ENCODE measurements at regions not wholly inside any gene's neighbourhood (a gene's known extent, or its start where the extent isn't known, plus 50 kb on each side); places are given as distances from the start of the nearest gene placed in this dataset.
"Not testable (repeated sequence)": the region's sequence is repeated elsewhere in the genome, so short reads cannot be mapped to it uniquely, and the experiment has no call there.

- TF ChIP-seq ELK4 (IDR thresholded peaks at IDR 0.05; ENCODE audit: borderline replicate concordance, low read depth, low read length) (no peak), REPIN1 (tag by site-specific recombination; IDR thresholded peaks at IDR 0.05; ENCODE audit: low read depth) (no peak), ZNF704 (tag by site-specific recombination; IDR thresholded peaks at IDR 0.05) (no peak)
Measured at GRCh38 chr7:20075992-20076820, 141.0 kb downstream of the MACC1 start (continued).

GRCh38 chr7:20075440-20075839 is 141.7 kb downstream of the MACC1 start:
- no peaks in the 10 kb centered on the region for H3K36me3 ChIP-seq (ENCODE audit: control insufficient read depth in 2 of 2, insufficient read depth in 1 of 2, low read length in 2 of 2)
- POLR2A ChIA-PET: no interaction called here
- no peak for TF ChIP-seq ZNF155 (tag by site-specific recombination; IDR thresholded peaks at IDR 0.05)
- TF ChIP-seq ZNF704 (tag by site-specific recombination; IDR thresholded peaks at IDR 0.05): no peak
- no peak for TF ChIP-seq ZNF747 (tag by site-specific recombination; IDR thresholded peaks at IDR 0.05)
- no peak for TF ChIP-seq ZNF133 (tag by site-specific recombination; IDR thresholded peaks at IDR 0.05)
- TF ChIP-seq SCRT1 (tag by site-specific recombination; IDR thresholded peaks at IDR 0.05; ENCODE audit: borderline replicate concordance): no peak
- TF ChIP-seq ZNF391 (tag by site-specific recombination; IDR thresholded peaks at IDR 0.05; ENCODE audit: borderline replicate concordance, low read depth): no peak
- no peak for TF ChIP-seq ZNF398 (tag by site-specific recombination; IDR thresholded peaks at IDR 0.05)
- no peak for TF ChIP-seq ZNF629 (tag by site-specific recombination; IDR thresholded peaks at IDR 0.05)
- TF ChIP-seq ZNF366 (tag by site-specific recombination; conservative IDR thresholded peaks at IDR 0.05): no peak
- TF ChIP-seq ZNF670 (tag by site-specific recombination; IDR thresholded peaks at IDR 0.05; ENCODE audit: low read depth): no peak
- no peak for TF ChIP-seq FEZF1 (tag by site-specific recombination; IDR thresholded peaks at IDR 0.05)
- no peaks in the 10 kb centered on the region for H3K4me1 ChIP-seq (ENCODE audit: control insufficient read depth, insufficient read depth, low read length)
- no peaks in the 10 kb centered on the region for H3K9me3 ChIP-seq (ENCODE audit: control insufficient read depth, insufficient read depth, low read depth, low read length)
- CTCF ChIA-PET: no interaction called here
- H3K4me3 ChIP-seq (ENCODE audit: low read depth, low read length): no peak overlapping the region
- no peak overlapping the region for H3K27ac ChIP-seq (ENCODE audit: extremely low read depth, low read depth, low read length)

- POLR2A ChIA-PET, CTCF ChIA-PET: not testable (repeated sequence)
Measured at GRCh38 chr7:20068004-20068403, 149.2 kb downstream of the MACC1 start.

More at GRCh38 chr7:20068004-20068403, 149.2 kb downstream of the MACC1 start:
- H3K27ac ChIP-seq (ENCODE audit: extremely low read depth, low read depth, low read length); H3K4me3 ChIP-seq (ENCODE audit: low read depth, low read length); H3K9me3 ChIP-seq (ENCODE audit: control insufficient read depth, insufficient read depth, low read depth, low read length); H3K4me1 ChIP-seq (ENCODE audit: control insufficient read depth, insufficient read depth, low read length); H3K36me3 ChIP-seq (ENCODE audit: control insufficient read depth in 2 of 2, insufficient read depth in 1 of 2, low read length in 2 of 2): not testable (repeated sequence)

Data from HEK293 (cell line).